ENCODE measurements at regions not wholly inside any gene's neighbourhood (a gene's known extent, or its start where the extent isn't known, plus 50 kb on each side); places are given as distances from the start of the nearest gene placed in this dataset.
A peak's percentile ranks its signal among the peaks of the same experiment; 100 is the strongest.
"Not testable (repeated sequence)": the region's sequence is repeated elsewhere in the genome, so short reads cannot be mapped to it uniquely, and the experiment has no call there.

GRCh38 chr5:36739751-36740221 is 133.4 kb downstream of the SLC1A3 start:
- no peak overlapping the region for H3K4me3 ChIP-seq (ENCODE audit: low read depth, low read length)
- 0 out of 2 replicates have a peak, but pooled peaks cover 4% of the 10 kb centered on the region for H3K27me3 ChIP-seq (ENCODE audit: control insufficient read depth, insufficient read depth, low read length)
- no peaks in the 10 kb centered on the region for H3K36me3 ChIP-seq (ENCODE audit: control insufficient read depth, insufficient read depth, low read length)
- no peak overlapping the region for H3K9ac ChIP-seq (ENCODE audit: low read depth, low read length)
- H3K9me3 ChIP-seq (ENCODE audit: control insufficient read depth, insufficient read depth, low read length): no peaks in the 10 kb centered on the region
- peaks cover 11% of the 10 kb centered on the region for H3K4me1 ChIP-seq (ENCODE audit: control insufficient read depth, insufficient read depth, low read length)
- H3K27ac ChIP-seq (ENCODE audit: low read depth, low read length): no peak overlapping the region

DNA sequence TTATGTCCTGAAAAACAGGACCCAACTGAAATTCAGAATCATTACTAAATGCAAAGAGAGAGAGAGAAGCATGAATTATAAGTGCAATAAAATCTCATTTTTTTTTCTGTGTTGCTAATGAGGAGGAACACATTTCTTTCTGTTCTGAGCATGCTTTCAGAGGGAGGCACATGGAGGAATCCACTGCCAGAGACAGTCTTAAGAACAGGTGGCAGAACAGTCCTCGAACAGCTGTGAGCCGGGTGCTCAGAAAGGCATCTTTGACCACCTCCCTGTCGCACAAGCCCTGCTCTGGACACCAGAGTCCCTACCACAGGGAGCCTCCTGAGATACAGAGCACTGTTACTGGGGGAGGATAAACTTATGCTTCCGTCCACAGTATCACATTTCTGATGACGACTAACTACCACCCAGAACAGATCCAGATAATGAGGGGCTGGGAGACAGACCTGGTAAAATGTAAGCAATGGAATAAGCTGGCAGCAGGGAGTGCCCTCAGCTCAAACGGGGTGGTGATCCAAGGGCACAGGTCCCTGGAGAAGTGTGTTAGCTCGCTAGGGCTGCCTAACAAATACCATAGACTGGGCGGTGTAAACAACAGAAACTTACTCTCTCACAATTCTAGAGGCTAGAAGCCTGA is 134.0 kb downstream of the SLC1A3 start:
- 0 out of 2 replicates have a peak, but pooled peaks cover 4% of the 10 kb centered on the region for H3K27me3 ChIP-seq (ENCODE audit: control insufficient read depth, insufficient read depth, low read length)
- no peaks in the 10 kb centered on the region for H3K36me3 ChIP-seq (ENCODE audit: control insufficient read depth, insufficient read depth, low read length)

DNA sequence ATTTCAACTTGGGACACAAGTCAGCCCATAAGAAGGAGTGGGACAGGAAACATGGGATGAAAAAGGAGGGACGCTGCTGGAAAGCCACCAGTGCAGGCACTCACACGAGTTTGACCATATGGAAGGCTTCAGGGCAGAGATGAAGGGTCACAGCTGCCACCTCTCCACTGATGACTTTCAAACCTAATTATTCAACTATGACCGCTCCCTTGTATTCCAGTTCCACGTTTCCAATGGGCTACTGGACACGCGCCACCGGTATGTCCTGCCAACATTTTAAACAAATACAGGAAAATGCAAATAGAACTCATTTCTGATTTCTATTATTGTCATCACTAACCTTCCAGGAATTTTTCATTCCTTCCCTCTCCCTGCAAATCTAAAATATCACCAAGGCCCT is 134.7 kb downstream of the SLC1A3 start:
- Histone ChIP-seq H3K27ac (ENCODE audit: low read depth, low read length) (no peak overlapping the region), H3K36me3 (ENCODE audit: control insufficient read depth, insufficient read depth, low read length) (no peaks in the 10 kb centered on the region)

More for the DNA sequence above, 134.0 kb downstream of the SLC1A3 start:
- Histone ChIP-seq H3K4me1 (ENCODE audit: control insufficient read depth, insufficient read depth, low read length) (peaks cover 11% of the 10 kb centered on the region), H3K4me3 (ENCODE audit: low read depth, low read length) (no peak overlapping the region), H3K9me3 (ENCODE audit: control insufficient read depth, insufficient read depth, low read length) (no peaks in the 10 kb centered on the region), H3K9ac (ENCODE audit: low read depth, low read length) (no peak overlapping the region), H3K27ac (ENCODE audit: low read depth, low read length) (no peak overlapping the region)

GRCh38 chr5:36743891-36744772 is 132.4 kb upstream of the NIPBL start:
- peak overlapping the region; percentile 85 for H3K27ac ChIP-seq (ENCODE audit: low read depth, low read length)
- H3K27me3 ChIP-seq (ENCODE audit: control insufficient read depth, insufficient read depth, low read length): peaks cover 15% of the 10 kb centered on the region
- peak overlapping the region; percentile 79 for H3K4me3 ChIP-seq (ENCODE audit: low read depth, low read length)
- peaks cover 27% of the 10 kb centered on the region for H3K4me1 ChIP-seq (ENCODE audit: control insufficient read depth, insufficient read depth, low read length)
- no peaks in the 10 kb centered on the region for H3K36me3 ChIP-seq (ENCODE audit: control insufficient read depth, insufficient read depth, low read length)
- H3K9me3 ChIP-seq (ENCODE audit: control insufficient read depth, insufficient read depth, low read length): no peaks in the 10 kb centered on the region
- peak overlapping the region; percentile 2; the same call in 1 of the 2 replicates for H3K9ac ChIP-seq (ENCODE audit: low read depth, low read length)

More for the DNA sequence above, 134.7 kb downstream of the SLC1A3 start:
- no peak overlapping the region for H3K4me3 ChIP-seq (ENCODE audit: low read depth, low read length)
- H3K9ac ChIP-seq (ENCODE audit: low read depth, low read length): no peak overlapping the region
- 0 out of 2 replicates have a peak, but pooled peaks cover 7% of the 10 kb centered on the region for H3K27me3 ChIP-seq (ENCODE audit: control insufficient read depth, insufficient read depth, low read length)
- no peaks in the 10 kb centered on the region for H3K9me3 ChIP-seq (ENCODE audit: control insufficient read depth, insufficient read depth, low read length)
- peaks cover 18% of the 10 kb centered on the region for H3K4me1 ChIP-seq (ENCODE audit: control insufficient read depth, insufficient read depth, low read length)

- H3K27me3 ChIP-seq (ENCODE audit: control insufficient read depth, insufficient read depth, low read length): peaks cover 15% of the 10 kb centered on the region
- peaks cover 24% of the 10 kb centered on the region for H3K4me1 ChIP-seq (ENCODE audit: control insufficient read depth, insufficient read depth, low read length)
- H3K9me3 ChIP-seq (ENCODE audit: control insufficient read depth, insufficient read depth, low read length): no peaks in the 10 kb centered on the region
- H3K27ac ChIP-seq (ENCODE audit: low read depth, low read length): peak overlapping the region; percentile 85
- H3K9ac ChIP-seq (ENCODE audit: low read depth, low read length): peak overlapping the region; percentile 63
- H3K4me3 ChIP-seq (ENCODE audit: low read depth, low read length): peak overlapping the region; percentile 79
- no peaks in the 10 kb centered on the region for H3K36me3 ChIP-seq (ENCODE audit: control insufficient read depth, insufficient read depth, low read length)
These were observed 131.6 kb upstream of the NIPBL start for GRCh38 chr5:36744773-36745589.

DNA sequence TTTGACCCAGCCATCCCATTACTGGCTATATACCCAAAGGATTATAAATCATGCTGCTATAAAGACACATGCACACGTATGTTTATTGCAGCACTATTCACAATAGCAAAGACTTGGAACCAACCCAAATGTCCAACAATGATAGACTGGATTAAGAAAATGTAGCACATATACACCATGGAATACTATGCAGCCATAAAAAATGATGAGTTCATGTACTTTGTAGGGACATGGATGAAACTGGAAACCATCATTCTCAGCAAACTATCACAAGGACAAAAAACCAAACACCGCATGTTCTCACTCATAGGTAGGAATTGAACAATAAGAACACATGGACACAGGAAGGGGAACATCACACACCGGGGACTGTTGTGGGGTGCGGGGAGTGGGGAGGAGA is 128.8 kb upstream of the NIPBL start:
- H3K27ac ChIP-seq (ENCODE audit: low read depth, low read length); H3K9me3 ChIP-seq (ENCODE audit: control insufficient read depth, insufficient read depth, low read length); H3K36me3 ChIP-seq (ENCODE audit: control insufficient read depth, insufficient read depth, low read length); H3K4me3 ChIP-seq (ENCODE audit: low read depth, low read length); H3K9ac ChIP-seq (ENCODE audit: low read depth, low read length): not testable (repeated sequence)
- peaks cover 23% of the 10 kb centered on the region for H3K4me1 ChIP-seq (ENCODE audit: control insufficient read depth, insufficient read depth, low read length)
- H3K27me3 ChIP-seq (ENCODE audit: control insufficient read depth, insufficient read depth, low read length): peaks cover 15% of the 10 kb centered on the region

DNA sequence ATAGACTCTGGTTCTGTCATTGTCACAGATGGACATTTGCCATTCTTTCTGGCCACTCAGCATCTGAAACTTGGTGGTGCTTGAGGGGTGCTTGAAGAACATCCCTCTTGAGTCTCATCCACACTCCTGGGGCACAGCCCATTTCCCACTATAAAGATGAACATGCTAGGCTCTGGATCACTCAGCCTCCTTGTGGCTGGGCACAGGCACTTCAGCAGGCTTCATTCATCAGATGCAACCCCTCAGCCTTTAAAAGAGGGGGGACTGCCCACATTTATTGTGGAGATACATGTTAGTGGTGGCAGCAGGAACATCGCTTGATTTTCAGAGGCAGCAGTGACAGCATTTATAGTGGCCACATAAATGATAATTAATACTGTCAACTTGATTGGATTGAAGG is 124.7 kb upstream of the NIPBL start:
- Histone ChIP-seq H3K27me3 (ENCODE audit: control insufficient read depth, insufficient read depth, low read length) (peaks cover 1% of the 10 kb centered on the region), H3K4me1 (ENCODE audit: control insufficient read depth, insufficient read depth, low read length) (peaks cover 1% of the 10 kb centered on the region; the same call in 1 of the 2 replicates), H3K27ac (ENCODE audit: low read depth, low read length) (no peak overlapping the region), H3K36me3 (ENCODE audit: control insufficient read depth, insufficient read depth, low read length) (no peaks in the 10 kb centered on the region), H3K4me3 (ENCODE audit: low read depth, low read length) (no peak overlapping the region), H3K9ac (ENCODE audit: low read depth, low read length) (no peak overlapping the region), H3K9me3 (ENCODE audit: control insufficient read depth, insufficient read depth, low read length) (no peaks in the 10 kb centered on the region)

DNA sequence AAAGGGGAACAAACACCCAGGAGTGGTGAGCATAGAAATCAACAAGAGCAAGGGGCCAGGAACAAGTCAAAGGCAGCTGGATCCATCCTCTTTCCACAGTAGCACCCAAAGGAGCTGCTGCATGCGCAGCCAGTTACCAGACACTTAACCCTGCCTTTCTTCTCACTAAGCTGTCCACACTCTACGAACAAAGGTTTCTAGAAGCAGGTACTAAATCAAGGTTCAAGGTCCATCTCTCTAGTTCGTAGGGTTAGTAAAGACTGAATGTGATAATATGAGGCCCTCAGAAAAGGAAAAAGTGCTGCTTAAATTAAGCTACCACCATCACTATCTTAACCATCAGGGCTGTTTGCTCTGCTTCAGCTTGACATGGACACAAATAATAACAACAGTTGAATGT is 121.2 kb upstream of the NIPBL start:
- H3K9me3 ChIP-seq (ENCODE audit: control insufficient read depth, insufficient read depth, low read length): no peaks in the 10 kb centered on the region
- no peak overlapping the region for H3K4me3 ChIP-seq (ENCODE audit: low read depth, low read length)
- no peaks in the 10 kb centered on the region for H3K36me3 ChIP-seq (ENCODE audit: control insufficient read depth, insufficient read depth, low read length)
- H3K9ac ChIP-seq (ENCODE audit: low read depth, low read length): no peak overlapping the region
- H3K4me1 ChIP-seq (ENCODE audit: control insufficient read depth, insufficient read depth, low read length): no peaks in the 10 kb centered on the region
- H3K27me3 ChIP-seq (ENCODE audit: control insufficient read depth, insufficient read depth, low read length): no peaks in the 10 kb centered on the region
- no peak overlapping the region for H3K27ac ChIP-seq (ENCODE audit: low read depth, low read length)

DNA sequence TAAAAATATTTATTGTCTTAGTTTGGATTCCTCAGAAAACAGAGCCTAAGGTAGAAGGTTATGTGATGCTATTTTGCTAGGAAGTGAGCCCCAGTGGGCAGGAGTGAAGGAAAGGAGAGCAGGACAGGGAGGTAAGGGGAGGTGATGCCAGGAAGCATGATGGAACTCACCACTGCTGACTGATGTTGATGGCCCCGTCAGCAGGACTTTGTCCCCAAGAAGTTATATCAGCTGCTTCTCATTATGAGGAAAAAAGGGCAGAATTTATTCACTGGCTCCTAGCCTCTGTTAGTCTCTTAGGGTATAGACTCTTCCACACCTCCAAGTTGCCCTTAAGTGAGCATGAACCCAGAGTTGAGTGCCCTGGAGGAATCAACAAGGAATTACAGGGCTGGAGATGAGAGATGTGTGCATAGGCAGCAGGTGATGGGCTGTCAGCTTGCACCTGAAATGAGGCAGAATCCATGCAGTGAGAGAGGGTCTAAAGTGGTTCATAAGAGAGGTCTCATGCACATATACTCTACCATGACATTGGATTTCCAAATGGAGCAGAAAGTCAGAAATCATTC is 120.6 kb upstream of the NIPBL start:
- no peaks in the 10 kb centered on the region for H3K9me3 ChIP-seq (ENCODE audit: control insufficient read depth, insufficient read depth, low read length)
- H3K9ac ChIP-seq (ENCODE audit: low read depth, low read length): no peak overlapping the region
- no peak overlapping the region for H3K27ac ChIP-seq (ENCODE audit: low read depth, low read length)
- no peaks in the 10 kb centered on the region for H3K4me1 ChIP-seq (ENCODE audit: control insufficient read depth, insufficient read depth, low read length)
- no peaks in the 10 kb centered on the region for H3K36me3 ChIP-seq (ENCODE audit: control insufficient read depth, insufficient read depth, low read length)
- no peaks in the 10 kb centered on the region for H3K27me3 ChIP-seq (ENCODE audit: control insufficient read depth, insufficient read depth, low read length)
- H3K4me3 ChIP-seq (ENCODE audit: low read depth, low read length): no peak overlapping the region

DNA sequence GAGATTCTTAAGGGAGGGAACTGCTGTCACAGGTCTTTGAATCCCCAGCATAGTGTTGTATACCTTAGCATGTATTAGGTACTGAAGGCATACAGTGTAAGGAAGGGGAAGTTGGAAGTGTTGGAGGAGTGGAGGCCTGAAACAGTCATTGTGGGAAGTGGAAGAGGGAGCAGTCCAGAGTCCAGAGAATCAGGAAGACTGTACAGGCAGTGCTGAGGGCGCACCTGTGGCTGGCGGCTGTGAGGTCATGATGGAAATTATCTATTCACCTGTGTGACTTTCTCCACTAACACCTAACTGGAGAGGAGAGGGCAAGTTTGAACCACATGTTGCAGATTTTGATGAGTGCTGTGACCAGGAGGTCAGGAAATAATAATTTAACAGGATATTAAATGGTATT is 119.7 kb upstream of the NIPBL start:
- no peaks in the 10 kb centered on the region for H3K36me3 ChIP-seq (ENCODE audit: control insufficient read depth, insufficient read depth, low read length)
- H3K9me3 ChIP-seq (ENCODE audit: control insufficient read depth, insufficient read depth, low read length): no peaks in the 10 kb centered on the region
- H3K4me1 ChIP-seq (ENCODE audit: control insufficient read depth, insufficient read depth, low read length): no peaks in the 10 kb centered on the region
- H3K4me3 ChIP-seq (ENCODE audit: low read depth, low read length): no peak overlapping the region
- H3K27me3 ChIP-seq (ENCODE audit: control insufficient read depth, insufficient read depth, low read length): no peaks in the 10 kb centered on the region
- H3K27ac ChIP-seq (ENCODE audit: low read depth, low read length): no peak overlapping the region
- no peak overlapping the region for H3K9ac ChIP-seq (ENCODE audit: low read depth, low read length)
